BLaER1 (cell line): ENCODE measurements at regions not wholly inside any gene's neighbourhood (a gene's known extent, or its start where the extent isn't known, plus 50 kb on each side); places are given as distances from the start of the nearest gene placed in this dataset.

Experiments used
- H3K27ac ChIP-seq: shearing (Covaris generic); formaldehyde crosslinking; 2 replicates; pipeline ENCODE4 v1.8.1; 2022
- H3K27me3 ChIP-seq: shearing (Covaris generic); formaldehyde crosslinking; 2 replicates; pipeline ENCODE4 v1.8.1; 2022
- H3K36me3 ChIP-seq: shearing (Covaris generic); formaldehyde crosslinking; 2 replicates; pipeline ENCODE4 v1.8.1; 2022
- H3K4me1 ChIP-seq: shearing (Covaris generic); formaldehyde crosslinking; 2 replicates; pipeline ENCODE4 v1.8.1; 2022
- H3K4me2 ChIP-seq: shearing (Covaris generic); formaldehyde crosslinking; 2 replicates; pipeline ENCODE4 v1.8.1; 2022
- H3K4me3 ChIP-seq: shearing (Covaris generic); formaldehyde crosslinking; 2 replicates; pipeline ENCODE4 v1.8.1; 2022
- H3K9ac ChIP-seq: shearing (Covaris generic); formaldehyde crosslinking; 2 replicates; pipeline ENCODE4 v1.8.1; 2022
- H3K9me3 ChIP-seq: shearing (Covaris generic); formaldehyde crosslinking; 2 replicates; pipeline ENCODE4 v1.8.1; 2022
- H4K20me1 ChIP-seq: shearing (Covaris generic); formaldehyde crosslinking; 2 replicates; pipeline ENCODE4 v1.8.1; 2022
- Cebpa-rat ChIP-seq: shearing (Covaris generic); IDR thresholded peaks from 2 replicates; pipeline ENCODE4 v1.8.1; 2022

GRCh38 chr6:145044641-145045246 is 690.6 kb downstream of the EPM2A start:
- no peaks in the 10 kb centered on the region for H3K4me1 ChIP-seq
- H3K27me3 ChIP-seq, result no peaks in the 10 kb centered on the region
- H3K4me2 ChIP-seq, result no peak overlapping the region

GRCh38 chr6:145045582-145045981 is 689.7 kb downstream of the EPM2A start:
- Histone ChIP-seq H3K9me3 (no peaks in the 10 kb centered on the region), H3K27me3 (no peaks in the 10 kb centered on the region), H4K20me1 (no peaks in the 10 kb centered on the region), H3K36me3 (no peaks in the 10 kb centered on the region), H3K4me1 (no peaks in the 10 kb centered on the region), H3K4me3 (no peak overlapping the region), H3K27ac (no peak overlapping the region), H3K9ac (no peak overlapping the region), H3K4me2 (no peak overlapping the region)
- no peak for TF ChIP-seq Cebpa-rat

More at GRCh38 chr6:145044641-145045246, 690.6 kb downstream of the EPM2A start:
- Histone ChIP-seq H3K36me3 (no peaks in the 10 kb centered on the region), H3K9me3 (no peaks in the 10 kb centered on the region), H4K20me1 (no peaks in the 10 kb centered on the region), H3K4me3 (no peak overlapping the region), H3K9ac (no peak overlapping the region), H3K27ac (no peak overlapping the region)
- no peak for TF ChIP-seq Cebpa-rat

- H3K27ac ChIP-seq, result no peak overlapping the region
- H3K4me2 ChIP-seq, result no peak overlapping the region
- H3K4me3 ChIP-seq, result no peak overlapping the region
- no peaks in the 10 kb centered on the region for H3K36me3 ChIP-seq
- no peaks in the 10 kb centered on the region for H3K9me3 ChIP-seq
- H3K9ac ChIP-seq, result no peak overlapping the region
- TF ChIP-seq Cebpa-rat, result no peak
- H3K4me1 ChIP-seq, result no peaks in the 10 kb centered on the region
- H4K20me1 ChIP-seq, result no peaks in the 10 kb centered on the region
- no peaks in the 10 kb centered on the region for H3K27me3 ChIP-seq
These were observed 687.4 kb downstream of the EPM2A start for GRCh38 chr6:145047891-145048290.

- H3K27me3 ChIP-seq, result no peaks in the 10 kb centered on the region
- H3K4me3 ChIP-seq, result no peak overlapping the region
- H3K4me2 ChIP-seq, result no peak overlapping the region
- no peaks in the 10 kb centered on the region for H3K9me3 ChIP-seq
- no peaks in the 10 kb centered on the region for H4K20me1 ChIP-seq
- TF ChIP-seq Cebpa-rat, result no peak; the same call in 1 of the 2 replicates
- no peak overlapping the region for H3K27ac ChIP-seq
- H3K36me3 ChIP-seq, result no peaks in the 10 kb centered on the region
- no peak overlapping the region for H3K9ac ChIP-seq
- H3K4me1 ChIP-seq, result no peaks in the 10 kb centered on the region
These were observed 683.7 kb downstream of the EPM2A start for GRCh38 chr6:145051661-145052060.

GRCh38 chr6:145055567-145055966 is 679.8 kb downstream of the EPM2A start:
- H3K27ac ChIP-seq, result no peak overlapping the region
- H3K9me3 ChIP-seq, result no peaks in the 10 kb centered on the region
- TF ChIP-seq Cebpa-rat, result no peak
- H3K4me3 ChIP-seq, result no peak overlapping the region
- no peak overlapping the region for H3K4me2 ChIP-seq
- H3K36me3 ChIP-seq, result no peaks in the 10 kb centered on the region
- no peaks in the 10 kb centered on the region for H3K4me1 ChIP-seq
- H3K27me3 ChIP-seq, result no peaks in the 10 kb centered on the region
- no peak overlapping the region for H3K9ac ChIP-seq
- no peaks in the 10 kb centered on the region for H4K20me1 ChIP-seq

- no peak for TF ChIP-seq Cebpa-rat
- no peaks in the 10 kb centered on the region for H3K9me3 ChIP-seq
- no peak overlapping the region for H3K9ac ChIP-seq
These were observed 674.6 kb downstream of the EPM2A start for GRCh38 chr6:145060714-145061113.

GRCh38 chr6:145063091-145063490 is 672.2 kb downstream of the EPM2A start:
- Histone ChIP-seq H3K4me2 (no peak overlapping the region), H3K27me3 (no peaks in the 10 kb centered on the region), H3K4me3 (no peak overlapping the region), H3K4me1 (no peaks in the 10 kb centered on the region), H3K36me3 (no peaks in the 10 kb centered on the region), H3K9ac (no peak overlapping the region), H4K20me1 (no peaks in the 10 kb centered on the region), H3K27ac (no peak overlapping the region), H3K9me3 (no peaks in the 10 kb centered on the region)
- no peak for TF ChIP-seq Cebpa-rat

More at GRCh38 chr6:145060714-145061113, 674.6 kb downstream of the EPM2A start:
- Histone ChIP-seq H3K4me3 (no peak overlapping the region), H3K4me1 (no peaks in the 10 kb centered on the region), H3K27ac (no peak overlapping the region), H4K20me1 (no peaks in the 10 kb centered on the region), H3K27me3 (no peaks in the 10 kb centered on the region), H3K4me2 (no peak overlapping the region), H3K36me3 (no peaks in the 10 kb centered on the region)

GRCh38 chr6:145067430-145067829 is 667.9 kb downstream of the EPM2A start:
- no peaks in the 10 kb centered on the region for H3K9me3 ChIP-seq
- H3K36me3 ChIP-seq, result no peaks in the 10 kb centered on the region
- H3K4me2 ChIP-seq, result no peak overlapping the region
- no peaks in the 10 kb centered on the region for H4K20me1 ChIP-seq
- no peak for TF ChIP-seq Cebpa-rat
- no peaks in the 10 kb centered on the region for H3K27me3 ChIP-seq
- H3K27ac ChIP-seq, result no peak overlapping the region
- no peak overlapping the region for H3K4me3 ChIP-seq
- H3K4me1 ChIP-seq, result no peaks in the 10 kb centered on the region
- no peak overlapping the region for H3K9ac ChIP-seq

GRCh38 chr6:145068577-145068976 is 666.7 kb downstream of the EPM2A start:
- H3K9me3 ChIP-seq, result no peaks in the 10 kb centered on the region
- no peaks in the 10 kb centered on the region for H3K4me1 ChIP-seq
- H3K36me3 ChIP-seq, result no peaks in the 10 kb centered on the region

GRCh38 chr6:145069966-145070365 is 665.4 kb downstream of the EPM2A start:
- Histone ChIP-seq H3K27ac (no peak overlapping the region), H3K9ac (no peak overlapping the region), H3K36me3 (no peaks in the 10 kb centered on the region), H3K4me2 (no peak overlapping the region), H3K4me1 (no peaks in the 10 kb centered on the region), H3K4me3 (no peak overlapping the region), H3K27me3 (no peaks in the 10 kb centered on the region), H4K20me1 (no peaks in the 10 kb centered on the region), H3K9me3 (no peaks in the 10 kb centered on the region)
- no peak for TF ChIP-seq Cebpa-rat

More at GRCh38 chr6:145068577-145068976, 666.7 kb downstream of the EPM2A start:
- Histone ChIP-seq H3K9ac (no peak overlapping the region), H3K4me2 (no peak overlapping the region), H3K4me3 (no peak overlapping the region), H3K27ac (no peak overlapping the region), H3K27me3 (no peaks in the 10 kb centered on the region), H4K20me1 (no peaks in the 10 kb centered on the region)
- TF ChIP-seq Cebpa-rat, result no peak

- Histone ChIP-seq H3K4me1 (no peaks in the 10 kb centered on the region), H4K20me1 (no peaks in the 10 kb centered on the region), H3K4me3 (no peak overlapping the region), H3K27me3 (no peaks in the 10 kb centered on the region), H3K36me3 (no peaks in the 10 kb centered on the region), H3K9me3 (no peaks in the 10 kb centered on the region), H3K9ac (no peak overlapping the region), H3K4me2 (no peak overlapping the region), H3K27ac (no peak overlapping the region)
- TF ChIP-seq Cebpa-rat, result no peak
These were observed 664.5 kb downstream of the EPM2A start for GRCh38 chr6:145070791-145071190.
